GM19328 (cell line): ENCODE measurements at regions not wholly inside any gene's neighbourhood (a gene's known extent, or its start where the extent isn't known, plus 50 kb on each side); places are given as distances from the start of the nearest gene placed in this dataset.

Experiments used
- ATAC-seq: cut with Tn5 transposase; IDR thresholded peaks from one replicate; pipeline ENCODE4 v1.9.1; 2021; ENCODE audit warnings: mild to moderate bottlenecking, moderate library complexity; ENCODE audit not compliant: unreplicated experiment

- ATAC-seq = no peak
Observed at GRCh38 chr10:88125766-88126165, 262.3 kb downstream of the PTEN start.

- no peak for ATAC-seq
Observed at GRCh38 chr10:88126699-88127098, 263.3 kb downstream of the PTEN start.

- ATAC-seq = no peak
Observed at GRCh38 chr10:88127269-88127668, 263.8 kb downstream of the PTEN start.

- ATAC-seq = no peak
Observed at GRCh38 chr10:88127766-88128165, 264.3 kb downstream of the PTEN start.

GRCh38 chr10:88129013-88129412 lies 265.6 kb downstream of the PTEN start:
- ATAC-seq = no peak

GRCh38 chr10:88130912-88131311 lies 267.5 kb downstream of the PTEN start:
- no peak for ATAC-seq

- no peak for ATAC-seq
Observed at GRCh38 chr10:88131511-88132139, 268.2 kb downstream of the PTEN start.

GRCh38 chr10:88136712-88137111 lies 273.3 kb downstream of the PTEN start:
- ATAC-seq = no peak

GRCh38 chr10:88138319-88138848 lies 275.0 kb downstream of the PTEN start:
- peak; percentile 75 for ATAC-seq

- no peak for ATAC-seq
Observed at GRCh38 chr10:88147000-88147798, 283.8 kb downstream of the PTEN start.

- ATAC-seq = no peak
Observed at GRCh38 chr10:88149906-88150305, 286.5 kb downstream of the PTEN start.

GRCh38 chr10:88150339-88150738 lies 286.9 kb downstream of the PTEN start:
- ATAC-seq = no peak

- no peak for ATAC-seq
Observed at GRCh38 chr10:88152728-88153133, 289.3 kb downstream of the PTEN start.

GRCh38 chr10:88154596-88155250 lies 291.3 kb downstream of the PTEN start:
- ATAC-seq = no peak

GRCh38 chr10:88156341-88156740 lies 292.9 kb downstream of the PTEN start:
- ATAC-seq = no peak

- ATAC-seq = no peak
Observed at GRCh38 chr10:88157981-88158465, 294.6 kb downstream of the PTEN start.

- ATAC-seq = no peak
Observed at GRCh38 chr10:88158526-88159122, 295.2 kb downstream of the PTEN start.

- ATAC-seq = no peak
Observed at GRCh38 chr10:88159127-88159829, 295.9 kb downstream of the PTEN start.

- ATAC-seq = no peak
Observed at GRCh38 chr10:88161070-88161469, 297.6 kb downstream of the PTEN start.

GRCh38 chr10:88161756-88162155 lies 298.3 kb downstream of the PTEN start:
- ATAC-seq = no peak

GRCh38 chr10:88162852-88163251 lies 299.4 kb downstream of the PTEN start:
- ATAC-seq = no peak
